ENCODE measurements at regions not wholly inside any gene's neighbourhood (a gene's known extent, or its start where the extent isn't known, plus 50 kb on each side); places are given as distances from the start of the nearest gene placed in this dataset.

GRCh38 chr10:58957517-58957916, 218.9 kb upstream of the PHYHIPL start:
- TF ChIP-seq CTCF (IDR thresholded peaks at IDR 0.05) (no peak), POLR2A (IDR thresholded peaks at IDR 0.05) (no peak)
